GM12875 (cell line): ENCODE measurements at regions not wholly inside any gene's neighbourhood (a gene's known extent, or its start where the extent isn't known, plus 50 kb on each side); places are given as distances from the start of the nearest gene placed in this dataset.

Experiments
- H3K4me3 ChIP-seq: one replicate; pipeline ENCODE4 v1.5.1; 2011; ENCODE audit warnings: low read depth, low read length, control low read depth
- TF ChIP-seq, protein P1 (sequence below): IDR thresholded peaks from 2 replicates; pipeline ENCODE4 v1.5.1; 2011; ENCODE audit warnings: low read depth, mild to moderate bottlenecking, control low read depth, inconsistent platforms, low read length, moderate library complexity, borderline replicate concordance; ENCODE audit not compliant: insufficient read depth

DNA sequence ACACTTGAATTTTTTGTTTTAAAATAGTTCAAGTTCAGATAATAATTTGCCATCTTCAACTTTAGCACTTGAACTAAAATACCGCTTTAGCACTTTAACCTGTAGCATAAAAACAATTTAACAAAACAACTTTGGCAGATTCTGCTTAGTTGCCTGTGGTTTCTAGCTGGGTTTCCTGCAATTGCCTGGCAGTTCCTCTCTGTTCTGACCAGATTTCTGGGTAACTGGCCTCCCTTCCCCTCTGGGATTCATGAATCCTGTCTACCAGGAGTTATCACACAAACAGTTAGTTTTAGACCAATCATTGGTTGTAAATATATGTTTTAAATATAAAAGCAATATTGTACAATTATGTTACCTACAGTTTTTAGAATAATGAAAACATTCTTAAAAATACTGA, 89.8 kb upstream of the HDAC9 start:
- H3K4me3 ChIP-seq, result no peak overlapping the region
- TF ChIP-seq, protein P1, sequence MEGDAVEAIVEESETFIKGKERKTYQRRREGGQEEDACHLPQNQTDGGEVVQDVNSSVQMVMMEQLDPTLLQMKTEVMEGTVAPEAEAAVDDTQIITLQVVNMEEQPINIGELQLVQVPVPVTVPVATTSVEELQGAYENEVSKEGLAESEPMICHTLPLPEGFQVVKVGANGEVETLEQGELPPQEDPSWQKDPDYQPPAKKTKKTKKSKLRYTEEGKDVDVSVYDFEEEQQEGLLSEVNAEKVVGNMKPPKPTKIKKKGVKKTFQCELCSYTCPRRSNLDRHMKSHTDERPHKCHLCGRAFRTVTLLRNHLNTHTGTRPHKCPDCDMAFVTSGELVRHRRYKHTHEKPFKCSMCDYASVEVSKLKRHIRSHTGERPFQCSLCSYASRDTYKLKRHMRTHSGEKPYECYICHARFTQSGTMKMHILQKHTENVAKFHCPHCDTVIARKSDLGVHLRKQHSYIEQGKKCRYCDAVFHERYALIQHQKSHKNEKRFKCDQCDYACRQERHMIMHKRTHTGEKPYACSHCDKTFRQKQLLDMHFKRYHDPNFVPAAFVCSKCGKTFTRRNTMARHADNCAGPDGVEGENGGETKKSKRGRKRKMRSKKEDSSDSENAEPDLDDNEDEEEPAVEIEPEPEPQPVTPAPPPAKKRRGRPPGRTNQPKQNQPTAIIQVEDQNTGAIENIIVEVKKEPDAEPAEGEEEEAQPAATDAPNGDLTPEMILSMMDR, result no peak

DNA sequence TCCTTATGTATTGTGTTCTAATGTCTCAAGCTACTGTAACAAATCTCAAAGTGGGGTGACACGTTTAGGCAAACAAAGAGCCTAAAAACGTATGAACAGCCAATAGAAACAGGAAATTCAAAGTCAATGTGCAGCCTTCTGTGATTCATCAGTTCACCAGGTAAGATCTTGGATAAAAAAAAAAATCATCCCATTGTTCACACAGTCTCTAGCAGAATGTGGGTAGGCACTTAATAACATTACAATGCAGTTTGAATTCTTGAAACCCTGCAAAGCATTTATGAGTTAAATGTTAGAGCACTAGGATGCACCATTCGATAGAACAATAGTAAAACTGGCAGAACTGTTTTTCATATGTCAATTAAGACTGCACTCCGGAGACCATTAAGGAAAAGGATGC, 88.2 kb upstream of the HDAC9 start:
- TF ChIP-seq, protein P1, result no peak
- H3K4me3 ChIP-seq, result no peak overlapping the region

- TF ChIP-seq, protein P1, result no peak
- H3K4me3 ChIP-seq, result no peak overlapping the region
Measured at GRCh38 chr7:18408461-18408860, 87.1 kb upstream of the HDAC9 start.

DNA sequence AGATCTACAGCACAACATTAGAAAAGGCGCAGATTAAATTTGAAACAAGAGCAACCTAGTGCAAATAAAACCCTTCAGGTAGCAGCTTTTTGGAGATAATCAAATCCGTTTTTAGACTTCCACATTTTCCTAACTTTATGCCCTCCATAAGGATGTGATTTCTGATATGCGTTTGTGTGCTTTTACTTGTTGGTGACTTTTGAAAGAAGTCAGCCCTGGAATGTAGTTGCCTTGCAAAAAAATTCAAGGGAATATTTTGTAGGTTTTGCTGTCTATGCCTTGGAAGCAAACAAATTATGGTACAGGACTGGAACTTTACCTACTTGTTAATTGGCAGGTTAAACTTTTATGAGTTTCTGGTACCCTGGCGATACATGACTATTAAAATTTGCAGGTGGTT, 86.7 kb upstream of the HDAC9 start:
- TF ChIP-seq, protein P1, result no peak
- H3K4me3 ChIP-seq, result no peak overlapping the region

DNA sequence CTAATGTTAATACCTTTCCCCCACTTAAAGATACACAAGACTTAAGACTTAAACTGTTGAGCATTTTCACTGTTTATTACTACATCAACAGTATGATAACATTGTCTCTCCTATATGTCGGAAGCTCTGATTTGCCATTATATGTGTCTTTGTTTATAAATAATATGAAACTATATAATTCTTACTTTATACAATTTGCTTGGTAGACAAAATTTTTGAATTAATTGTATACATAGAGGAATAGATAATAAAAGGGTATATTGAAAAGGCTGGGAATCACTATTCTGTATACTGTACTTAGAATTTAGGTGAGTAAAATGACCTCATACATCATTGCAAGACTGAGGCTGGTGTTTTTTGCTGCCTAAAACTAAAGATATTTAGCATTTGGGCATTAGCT, 82.1 kb upstream of the HDAC9 start:
- no peak overlapping the region for H3K4me3 ChIP-seq

DNA sequence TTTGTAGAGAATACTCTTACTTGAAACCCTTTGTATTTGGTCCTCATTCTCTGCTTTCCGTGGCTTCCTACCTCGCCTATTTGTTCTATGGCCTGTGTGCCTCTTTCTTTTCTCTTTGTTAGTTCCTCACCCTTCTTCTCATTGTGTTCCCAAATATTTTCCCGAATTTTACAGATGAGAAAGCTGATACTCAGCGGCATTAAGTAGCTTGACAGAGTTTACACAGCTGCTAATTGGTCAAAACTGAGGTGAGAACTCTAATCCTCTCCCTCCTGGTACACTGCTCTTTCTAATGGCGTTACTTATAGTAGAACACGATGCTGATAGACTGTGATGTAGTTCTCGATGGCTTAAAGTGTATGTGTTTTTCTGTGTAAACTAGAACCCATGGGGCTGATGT, 80.7 kb upstream of the HDAC9 start:
- TF ChIP-seq, protein P1, result no peak
- no peak overlapping the region for H3K4me3 ChIP-seq

More for the DNA sequence above, 82.1 kb upstream of the HDAC9 start:
- TF ChIP-seq, protein P1, result no peak

GRCh38 chr7:18416988-18417387, 78.6 kb upstream of the HDAC9 start:
- TF ChIP-seq, protein P1, result no peak
- H3K4me3 ChIP-seq, result no peak overlapping the region
